ENCODE measurements at regions not wholly inside any gene's neighbourhood (a gene's known extent, or its start where the extent isn't known, plus 50 kb on each side); places are given as distances from the start of the nearest gene placed in this dataset.

DNA sequence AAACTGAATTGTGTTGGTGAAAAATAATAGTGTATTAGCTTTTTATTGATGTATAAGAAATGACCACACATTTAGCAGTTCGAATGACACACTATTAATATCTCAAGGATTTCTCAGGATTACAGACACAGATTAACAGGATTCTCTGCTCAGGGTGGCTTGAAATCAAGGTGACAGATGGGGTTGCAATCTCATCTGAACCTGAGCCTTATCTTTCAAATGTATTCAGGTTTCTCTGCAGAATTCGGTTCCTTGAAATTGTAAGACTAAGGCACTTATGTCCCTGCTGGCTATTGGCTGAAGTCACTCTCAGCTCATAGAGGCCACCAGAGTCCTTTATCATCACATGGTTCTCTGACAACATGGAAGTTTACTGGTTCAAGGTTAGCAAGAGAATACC lies 1780.1 kb downstream of the ARAP2 start:
- TF ChIP-seq CTCF (conservative IDR thresholded peaks at IDR 0.05; ENCODE audit: low read depth, low read length) (no peak), EZH2 (IDR thresholded peaks at IDR 0.05; ENCODE audit: low read length, unreplicated experiment) (no peak), EZH2phosphoT487 (IDR thresholded peaks at IDR 0.05; ENCODE audit: borderline replicate concordance, low read length) (no peak)
